ENCODE measurements at regions not wholly inside any gene's neighbourhood (a gene's known extent, or its start where the extent isn't known, plus 50 kb on each side); places are given as distances from the start of the nearest gene placed in this dataset.

GRCh38 chr6:119683031-119683430, 333.5 kb upstream of the MAN1A1 start:
- H4K5ac ChIP-seq (ENCODE audit: low read depth, low read length): no peak overlapping the region
- no peak for DNase-seq
- H3K9ac ChIP-seq (ENCODE audit: low read depth, low read length): no peak overlapping the region
- in situ Hi-C loops (cut with MboI; ENCODE audit: low sequenced_read_pairs): no loop called here
- no peaks in the 10 kb centered on the region for H3K9me3 ChIP-seq (ENCODE audit: control insufficient read depth, insufficient read depth, low read length)
- H2AK5ac ChIP-seq (ENCODE audit: low read depth, low read length): no peak overlapping the region
- H3K18ac ChIP-seq (ENCODE audit: low read depth, low read length): no peak overlapping the region
- H3K56ac ChIP-seq (ENCODE audit: extremely low read depth, insufficient read depth, low read length): no peak overlapping the region
- H2BK20ac ChIP-seq (ENCODE audit: low read depth, low read length): no peak overlapping the region
- BruUV-seq (replicated peaks): no TSS peak
- no peak overlapping the region for H2BK120ac ChIP-seq (ENCODE audit: low read depth, low read length)
- H3K27ac ChIP-seq (ENCODE audit: insufficient read depth, low read length): no peak overlapping the region
- H3K4ac ChIP-seq (ENCODE audit: low read depth, low read length): no peak overlapping the region
- no peak overlapping the region for H3K23ac ChIP-seq (ENCODE audit: low read depth, low read length)
- intact Hi-C loops (cut with micrococcal nuclease): no loop called here
- H3K36me3 ChIP-seq (ENCODE audit: control insufficient read depth, insufficient read depth, low read length): no peaks in the 10 kb centered on the region
- no peak overlapping the region for H2AK9ac ChIP-seq (replicated peaks; ENCODE audit: low read depth, low read length, poor library complexity)
- H4K8ac ChIP-seq (ENCODE audit: low read depth in 2 of 2, low read length in 2 of 2): no peak overlapping the region
- no peak overlapping the region for H2BK15ac ChIP-seq (ENCODE audit: low read depth, low read length)
- H4K20me1 ChIP-seq (ENCODE audit: insufficient read depth, low read length): no peaks in the 10 kb centered on the region
- no peak overlapping the region for H4K91ac ChIP-seq (ENCODE audit: insufficient read depth, low read depth, low read length)
- no peak overlapping the region for H2BK5ac ChIP-seq (ENCODE audit: low read depth, low read length, poor library complexity, severe bottlenecking)
- H3K4me2 ChIP-seq (ENCODE audit: low read depth, low read length): no peak overlapping the region
- ChIA-PET CTCF (interaction anchor here (0.7 kb wide), 1 partner anchor 102 kb away, joined by 3 read pairs; no protein-coding TSS in a partner anchor), POLR2A (ENCODE audit: unreplicated experiment) (interaction anchor here (0.6 kb wide), 1 partner anchor 1542 kb away, joined by 3 read pairs; no protein-coding TSS in a partner anchor)
- no peaks in the 10 kb centered on the region; the same call in 1 of the 2 replicates for H3K27me3 ChIP-seq (ENCODE audit: control insufficient read depth, insufficient read depth, low read length)
- dilution Hi-C loops (cut with HindIII; ENCODE audit: low sequenced_read_pairs, unreplicated experiment): no loop called here
- no peak overlapping the region for H2AFZ ChIP-seq (replicated peaks; ENCODE audit: low read length, poor library complexity)
- H3K14ac ChIP-seq (replicated peaks; ENCODE audit: low read depth, low read length): no peak overlapping the region
- no peak for ATAC-seq (ENCODE audit: low read depth)
- TF ChIP-seq MAFK (IDR thresholded peaks at IDR 0.05; ENCODE audit: low read depth, low read length): no peak
- no peak for TF ChIP-seq USF2 (IDR thresholded peaks at IDR 0.05; ENCODE audit: low read depth, low read length)
- TF ChIP-seq RAD21 (IDR thresholded peaks at IDR 0.05; ENCODE audit: low read length): no peak
- TF ChIP-seq MXI1 (IDR thresholded peaks at IDR 0.05; ENCODE audit: borderline replicate concordance, low read depth, low read length): no peak
- no peak for TF ChIP-seq RFX5 (IDR thresholded peaks at IDR 0.05; ENCODE audit: low read depth, low read length)
- no peak for TF ChIP-seq NFE2L2 (IDR thresholded peaks at IDR 0.05; ENCODE audit: low read depth, low read length)
- TF ChIP-seq BHLHE40 (IDR thresholded peaks at IDR 0.05; ENCODE audit: low read depth, low read length): no peak
- TF ChIP-seq, protein P1, sequence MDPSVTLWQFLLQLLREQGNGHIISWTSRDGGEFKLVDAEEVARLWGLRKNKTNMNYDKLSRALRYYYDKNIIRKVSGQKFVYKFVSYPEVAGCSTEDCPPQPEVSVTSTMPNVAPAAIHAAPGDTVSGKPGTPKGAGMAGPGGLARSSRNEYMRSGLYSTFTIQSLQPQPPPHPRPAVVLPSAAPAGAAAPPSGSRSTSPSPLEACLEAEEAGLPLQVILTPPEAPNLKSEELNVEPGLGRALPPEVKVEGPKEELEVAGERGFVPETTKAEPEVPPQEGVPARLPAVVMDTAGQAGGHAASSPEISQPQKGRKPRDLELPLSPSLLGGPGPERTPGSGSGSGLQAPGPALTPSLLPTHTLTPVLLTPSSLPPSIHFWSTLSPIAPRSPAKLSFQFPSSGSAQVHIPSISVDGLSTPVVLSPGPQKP (IDR thresholded peaks at IDR 0.05; ENCODE audit: borderline replicate concordance, low read depth, low read length): no peak
- TF ChIP-seq CEBPB (IDR thresholded peaks at IDR 0.05; ENCODE audit: low read depth, low read length): no peak
- no peak for TF ChIP-seq SMC3 (IDR thresholded peaks at IDR 0.05; ENCODE audit: low read depth, low read length)
- no peak for TF ChIP-seq RCOR1 (IDR thresholded peaks at IDR 0.05; ENCODE audit: insufficient replicate concordance, low read length)
- TF ChIP-seq POLR2A (IDR thresholded peaks at IDR 0.05; ENCODE audit: low read depth, low read length): no peak
- no peak for TF ChIP-seq FOS (IDR thresholded peaks at IDR 0.05; ENCODE audit: low read depth, low read length)
- no peaks in the 10 kb centered on the region for H3K79me1 ChIP-seq (ENCODE audit: low read depth in 1 of 2, low read length in 2 of 2)
- H3K9me1 ChIP-seq (ENCODE audit: insufficient read depth, low read length): no peaks in the 10 kb centered on the region
- WGBS, 2 experiments (ENCODE audit: extremely low coverage in 2 of 2, insufficient read length in 1 of 2): no CpG with 5 or more reads among the region's 2 CpGs
- H3K4me3 ChIP-seq (ENCODE audit: insufficient read depth, low read depth, low read length): no peak overlapping the region
- no peaks in the 10 kb centered on the region for H3K4me1 ChIP-seq (ENCODE audit: control insufficient read depth, insufficient read depth, low read length)

All from IMR-90 (cell line).